Hematopoietic multipotent progenitor cell treated with erythropoietin and hydrocortisone succinate and interleukin-3 and kit ligand, for 4 days (in vitro differentiated cells): ENCODE measurements at regions not wholly inside any gene's neighbourhood (a gene's known extent, or its start where the extent isn't known, plus 50 kb on each side); places are given as distances from the start of the nearest gene placed in this dataset.
A peak's percentile ranks its signal among the peaks of the same experiment; 100 is the strongest.

Experiments used
- DNase-seq: peaks from one replicate; pipeline ENCODE4 v3.0.0-alpha.2; 2015

- DNase-seq, result no peak
Observed at GRCh38 chr5:128749136-128749898, 211.3 kb upstream of the FBN2 start.

- no peak for DNase-seq
Observed at GRCh38 chr5:128750155-128750554, 212.1 kb upstream of the FBN2 start.

GRCh38 chr5:128757196-128757959 is 207.9 kb upstream of the SLC27A6 start:
- DNase-seq, result no peak

DNA sequence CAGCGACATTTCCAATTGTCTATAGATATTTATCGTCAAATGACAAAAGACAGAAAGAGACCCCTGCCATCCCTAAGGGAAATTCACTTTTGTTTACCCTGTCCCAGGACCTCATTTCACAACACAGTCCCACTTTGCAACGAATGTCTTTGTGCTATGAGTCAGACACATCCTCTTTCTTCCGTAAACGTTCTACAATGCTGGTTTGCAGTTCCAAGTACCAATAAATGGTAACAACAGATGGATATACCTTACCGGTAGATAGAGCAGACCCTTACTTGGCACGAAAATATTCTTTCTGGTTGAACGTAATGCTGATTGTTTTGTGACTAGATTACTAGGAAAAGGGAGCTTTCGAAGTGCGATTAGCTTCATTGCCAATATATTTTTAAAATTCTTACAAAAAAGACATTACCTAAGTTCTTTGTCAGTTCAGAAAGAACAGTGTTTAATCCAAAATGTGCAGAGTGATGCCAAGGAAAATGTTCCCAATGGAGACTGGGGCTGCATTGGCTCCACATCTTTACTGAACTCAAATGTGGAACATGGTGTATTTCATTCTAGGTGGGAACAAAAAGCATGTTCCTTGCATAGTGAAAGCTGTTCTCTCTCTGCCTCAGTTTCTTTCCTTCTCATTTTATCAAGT is 202.5 kb upstream of the SLC27A6 start:
- DNase-seq, result no peak

DNA sequence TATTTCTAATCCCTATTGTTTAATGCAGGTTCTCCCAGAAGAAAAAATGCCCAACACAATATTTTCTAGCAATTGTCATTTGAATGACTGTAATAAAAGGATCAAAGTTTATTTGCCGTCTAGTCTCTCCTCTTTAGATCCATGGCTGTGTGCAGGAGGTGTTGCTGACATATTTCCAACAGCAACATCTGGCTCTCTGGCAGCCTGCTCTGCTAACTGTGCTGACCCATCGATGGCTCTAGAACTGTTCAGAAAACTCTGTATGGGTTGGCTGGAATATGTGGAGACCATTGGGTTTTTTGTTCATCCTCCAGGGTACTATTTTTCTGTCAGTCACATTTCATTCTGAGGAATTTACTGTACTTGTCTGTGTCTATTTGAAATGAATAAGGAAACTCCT is 202.0 kb upstream of the SLC27A6 start:
- no peak for DNase-seq

DNA sequence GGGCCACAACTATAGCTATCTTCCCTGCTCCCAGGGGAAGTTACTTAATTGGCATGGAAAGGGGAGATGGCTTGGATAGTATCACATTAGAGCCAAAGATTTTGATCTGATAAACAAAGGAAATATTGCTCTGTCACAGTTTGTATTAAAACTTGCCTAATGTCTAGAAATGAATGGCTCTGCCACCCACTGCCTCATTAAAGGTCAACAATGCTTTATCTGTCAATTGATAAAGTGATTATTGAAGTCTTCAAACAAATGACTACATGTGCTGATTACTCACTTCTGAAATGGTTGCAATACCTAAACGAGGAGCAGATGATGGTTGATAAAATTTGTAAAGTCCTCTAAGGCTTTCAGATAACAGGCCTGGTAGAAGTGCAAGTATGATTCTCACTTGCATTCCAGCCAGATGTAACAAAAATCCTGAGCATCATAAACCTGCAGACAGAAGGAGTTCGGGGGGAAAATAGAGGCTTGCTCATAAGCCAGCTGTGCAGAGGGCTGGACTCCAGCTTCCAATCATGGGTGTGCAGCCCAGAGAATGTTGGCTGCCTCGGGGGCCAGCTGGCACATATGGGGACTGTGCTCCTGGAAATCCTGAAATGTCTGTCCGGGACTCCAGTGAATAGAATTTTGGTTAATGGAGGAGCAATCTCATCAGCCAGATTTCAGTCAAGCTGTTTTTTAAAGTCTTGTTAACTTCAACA is 200.5 kb upstream of the SLC27A6 start:
- DNase-seq, result no peak

- DNase-seq, result no peak
Observed at GRCh38 chr5:128765448-128766061, 199.7 kb upstream of the SLC27A6 start.

- no peak for DNase-seq
Observed at GRCh38 chr5:128766406-128766805, 198.9 kb upstream of the SLC27A6 start.

GRCh38 chr5:128770907-128771306 is 194.4 kb upstream of the SLC27A6 start:
- no peak for DNase-seq

DNA sequence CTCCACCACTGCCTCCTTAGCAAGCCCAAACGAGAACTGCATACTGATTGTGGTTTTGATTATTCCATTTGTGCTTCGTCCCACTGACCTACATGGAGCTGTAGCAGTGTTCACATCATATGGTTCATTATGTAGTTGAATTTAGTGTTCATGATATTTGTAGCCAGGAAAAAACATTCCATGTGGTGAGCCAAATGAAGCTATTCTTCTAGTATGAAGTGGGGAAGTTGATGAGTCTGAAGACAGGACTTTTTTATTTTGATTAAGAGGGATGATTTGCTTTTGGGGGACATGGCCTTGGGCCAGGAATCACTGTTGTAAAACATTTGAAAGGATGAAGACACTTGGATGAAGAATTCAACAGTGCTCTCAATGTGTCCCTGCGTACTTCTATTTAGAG is 192.9 kb upstream of the SLC27A6 start:
- no peak for DNase-seq

DNA sequence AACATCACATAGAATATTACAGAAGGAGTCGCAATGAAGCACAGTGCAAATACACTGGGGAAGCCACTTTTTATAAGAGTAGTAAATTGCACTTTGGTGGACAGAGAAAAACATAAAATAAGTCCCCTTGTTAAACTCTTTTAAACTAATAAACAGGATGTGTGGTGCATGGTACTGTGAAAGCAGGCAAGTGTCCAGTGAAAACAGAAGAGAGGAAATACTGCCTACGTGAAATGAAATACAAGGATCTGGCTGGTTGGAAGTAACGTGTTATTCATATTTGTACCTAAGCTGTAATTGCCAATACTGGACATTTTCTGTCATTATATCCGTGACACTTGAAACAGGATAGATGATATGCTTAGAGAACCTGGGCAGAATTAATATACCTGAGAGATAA is 191.9 kb upstream of the SLC27A6 start:
- no peak for DNase-seq

DNA sequence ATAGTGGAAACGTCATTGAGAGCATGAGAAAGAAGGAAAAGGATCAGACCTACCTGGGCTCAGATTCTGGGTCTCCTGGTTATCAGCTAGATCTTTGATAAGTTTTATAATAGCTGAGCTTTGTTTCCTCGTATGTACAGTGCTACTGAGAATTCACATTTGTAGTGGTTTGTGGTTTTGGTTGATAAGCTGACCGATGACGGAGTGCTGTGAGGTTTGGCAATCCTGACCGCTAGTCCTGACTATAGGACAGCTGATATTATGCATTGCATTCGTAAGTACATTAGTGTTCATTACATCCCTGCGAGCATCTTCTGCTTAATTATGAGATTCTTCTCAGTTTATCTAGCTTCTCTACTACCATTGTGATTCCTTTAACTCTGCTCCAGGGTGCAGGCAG is 190.7 kb upstream of the SLC27A6 start:
- DNase-seq, result peak; percentile 75

- no peak for DNase-seq
Observed at GRCh38 chr5:128775558-128775957, 189.7 kb upstream of the SLC27A6 start.

DNA sequence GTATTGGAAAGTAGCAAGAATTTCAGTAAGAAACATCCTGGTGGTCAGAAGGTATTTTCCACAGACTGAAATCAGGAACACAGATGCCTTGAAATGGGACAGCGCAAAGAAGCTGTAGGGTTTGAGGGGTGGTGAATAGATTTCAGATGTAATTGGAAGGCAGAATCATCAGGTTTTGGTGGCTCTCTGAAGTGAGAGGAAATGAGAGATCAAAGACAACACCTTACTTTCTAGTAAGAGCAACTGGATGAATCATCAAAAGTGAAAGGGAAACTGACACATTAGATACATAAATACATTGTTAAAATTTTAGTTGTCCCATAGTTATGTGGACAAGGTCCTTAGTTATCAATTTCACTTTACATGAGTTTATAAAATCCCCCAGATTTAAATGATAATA is 188.2 kb upstream of the SLC27A6 start:
- DNase-seq, result no peak

GRCh38 chr5:128778474-128778873 is 186.8 kb upstream of the SLC27A6 start:
- no peak for DNase-seq

DNA sequence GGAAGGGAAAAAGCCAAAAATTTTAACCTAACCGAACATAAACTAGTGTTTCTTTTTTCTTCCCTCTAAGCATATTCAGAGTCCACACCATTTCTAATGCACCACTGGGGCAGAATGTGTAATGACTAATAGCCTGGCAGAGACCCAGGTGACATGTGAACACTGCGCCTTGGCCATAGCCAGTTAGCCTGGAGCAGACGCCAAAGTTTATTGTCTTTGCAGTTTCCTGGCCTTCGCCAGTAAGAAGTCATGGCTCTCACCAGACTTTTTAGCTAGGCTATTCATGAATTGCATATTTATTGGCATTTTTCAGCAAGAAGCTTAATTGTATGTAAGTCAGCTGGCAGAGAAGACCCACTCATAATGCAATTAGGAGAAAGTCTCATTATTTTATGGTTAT is 182.8 kb upstream of the SLC27A6 start:
- DNase-seq, result no peak

- DNase-seq, result no peak
Observed at GRCh38 chr5:128784726-128785125, 180.6 kb upstream of the SLC27A6 start.

DNA sequence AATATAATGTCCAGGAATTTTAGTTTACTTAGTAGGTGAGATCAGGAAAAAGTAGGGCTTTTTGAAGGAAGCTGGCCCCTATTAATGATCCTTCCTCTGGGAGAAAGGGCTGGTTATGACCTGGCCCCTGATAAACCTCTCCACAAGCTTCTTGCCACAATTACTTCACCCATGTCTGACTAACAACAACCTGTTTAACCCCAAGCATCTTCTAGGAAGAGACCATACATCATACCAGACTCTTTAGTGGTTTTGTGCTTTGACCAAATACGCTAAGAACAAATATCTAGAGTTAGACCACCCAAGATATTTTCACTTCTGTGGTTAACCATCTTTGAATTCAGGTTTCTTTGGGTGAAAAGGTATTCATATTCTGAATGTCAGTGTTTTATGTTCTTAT is 174.0 kb upstream of the SLC27A6 start:
- no peak for DNase-seq

DNA sequence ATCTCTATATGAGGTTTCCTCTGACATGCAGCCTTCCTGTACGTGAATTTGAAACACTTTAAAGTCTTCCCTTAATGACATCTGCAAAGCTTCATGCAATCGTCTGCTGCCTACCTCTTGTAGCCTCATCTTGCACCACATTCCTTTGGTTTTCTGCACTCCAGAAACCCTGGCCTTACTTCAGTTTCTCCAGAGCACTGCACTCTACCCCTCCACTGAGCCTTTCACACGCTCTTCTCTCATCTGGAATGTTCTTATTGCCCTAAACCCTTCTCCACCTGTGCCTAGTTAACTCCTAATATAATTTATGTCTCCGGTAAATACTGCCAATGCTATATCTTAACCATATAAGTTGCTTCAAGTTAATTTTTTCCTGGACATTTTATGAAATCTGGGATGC is 168.8 kb upstream of the SLC27A6 start:
- DNase-seq, result no peak

DNA sequence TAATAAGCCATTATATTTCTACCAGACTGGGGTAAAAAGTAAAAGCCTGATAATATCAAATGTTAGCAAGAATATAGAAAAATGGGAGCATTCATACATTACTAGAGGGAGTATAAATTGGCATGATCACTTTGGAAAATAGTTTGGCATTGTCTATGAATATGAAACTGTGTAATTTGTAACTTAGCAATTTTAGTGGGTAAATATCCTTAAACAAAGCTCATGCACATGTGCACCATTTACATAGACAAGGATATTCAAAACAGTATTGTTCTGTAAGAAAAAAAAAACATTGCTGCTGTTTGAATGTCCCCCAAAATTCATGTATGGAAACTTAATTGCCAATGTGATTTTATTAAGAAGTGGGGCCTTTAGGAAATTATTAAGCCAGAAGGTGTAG is 166.4 kb upstream of the SLC27A6 start:
- no peak for DNase-seq

DNA sequence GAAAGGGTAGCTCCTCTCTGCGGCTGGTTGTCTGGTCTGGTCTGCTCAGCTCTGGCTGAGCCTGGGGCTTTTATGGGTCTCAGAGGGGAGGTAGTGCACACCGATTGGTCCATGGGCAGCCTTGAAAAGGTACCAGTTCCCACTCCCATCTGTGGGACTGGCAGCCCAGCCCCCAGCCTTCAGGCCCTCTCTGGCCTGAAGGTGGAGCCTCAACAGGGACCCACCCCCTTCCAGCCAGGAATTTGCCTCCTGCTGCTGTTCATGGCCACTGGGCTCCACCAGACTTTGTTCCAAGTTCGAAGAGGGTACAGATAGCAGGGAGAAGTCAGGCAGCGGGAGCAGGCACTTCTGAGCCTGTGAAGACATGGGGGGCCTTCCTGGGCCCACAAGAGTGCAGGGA is 165.3 kb upstream of the SLC27A6 start:
- DNase-seq, result no peak

DNA sequence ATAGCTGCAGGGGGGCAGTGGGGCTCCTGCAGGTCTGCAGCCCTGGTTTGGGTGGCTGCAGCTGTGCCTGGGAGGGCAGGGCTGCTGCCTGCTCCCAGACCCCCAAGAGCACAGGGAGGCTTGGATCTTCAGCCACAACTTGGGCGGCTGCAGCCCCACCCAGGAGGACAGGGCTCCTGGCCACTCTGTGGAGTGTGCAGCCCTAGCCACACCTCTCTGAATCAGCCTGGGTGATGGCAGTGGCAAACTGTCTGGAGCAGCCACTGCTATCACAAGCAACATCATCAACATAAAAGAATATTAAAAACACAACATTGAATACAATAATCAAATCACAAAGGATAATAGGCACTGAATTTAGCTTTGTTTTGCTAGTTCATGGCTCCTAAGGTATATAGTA is 164.9 kb upstream of the SLC27A6 start:
- DNase-seq, result no peak
